ENCODE measurements at regions not wholly inside any gene's neighbourhood (a gene's known extent, or its start where the extent isn't known, plus 50 kb on each side); places are given as distances from the start of the nearest gene placed in this dataset.

DNA sequence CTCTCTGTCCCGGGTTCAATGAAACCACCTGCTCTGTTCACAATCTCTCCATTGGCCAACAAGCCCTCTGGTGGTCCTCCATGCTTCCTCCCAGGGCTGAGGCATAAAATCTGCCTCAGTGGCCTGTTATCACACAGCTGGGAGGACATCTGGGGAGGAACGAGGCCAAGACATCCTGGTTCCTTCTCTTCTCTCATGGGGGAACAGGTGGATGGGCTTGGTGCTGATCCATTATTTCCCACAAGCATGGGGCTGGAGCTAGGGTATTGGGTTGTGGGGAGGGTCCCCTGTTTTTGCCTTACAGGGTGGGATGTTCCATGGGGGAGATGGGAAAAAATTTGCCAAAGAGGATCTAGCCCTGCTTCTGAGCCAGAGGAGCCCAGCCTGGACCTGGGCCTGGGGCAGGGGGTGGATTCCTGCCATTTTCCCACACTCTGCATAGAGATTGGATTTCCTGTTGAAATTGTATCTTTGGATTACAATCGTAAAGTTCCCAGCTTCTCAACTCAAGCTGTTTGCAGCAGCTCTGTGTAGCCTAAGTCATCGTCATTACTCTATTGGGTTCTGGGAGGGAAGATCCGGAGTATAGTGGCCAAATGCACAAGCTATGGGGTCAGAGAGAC is 124.7 kb downstream of the NAV1 start:
- POLR2A ChIA-PET (ENCODE audit: partially characterized antibody), result interaction anchor here (1.0 to 1.1 kb wide), 3 partner anchors 10 to 13 kb away, joined by 3 to 4 read pairs (median 4); no protein-coding TSS in a partner anchor
- H3K79me2 ChIP-seq (ENCODE audit: control insufficient read depth in 1 of 2, insufficient read depth in 2 of 2, low read length in 2 of 2), result peaks cover 0 to 10% of the 10 kb centered on the region in 2 experiments; a peak in 2 of 4 replicates

More for the DNA sequence above, 124.7 kb downstream of the NAV1 start:
- H3K27ac ChIP-seq (ENCODE audit: low read depth, low read length), result no peak overlapping the region
- H3K9ac ChIP-seq (replicated peaks in 1 of 4; ENCODE audit: extremely low read depth in 1 of 4, low read depth in 3 of 4, low read length in 3 of 4), result no peak overlapping the region
- no peak overlapping the region for H3K56ac ChIP-seq (replicated peaks; ENCODE audit: insufficient read length, low read depth, low read length)
- peaks cover 5% of the 10 kb centered on the region; the same call in 1 of the 2 replicates for H3K79me1 ChIP-seq (ENCODE audit: low read depth, low read length)
- TF ChIP-seq NANOG (IDR thresholded peaks at IDR 0.05; ENCODE audit: insufficient read depth, low read depth, low read length, poor library complexity, severe bottlenecking), result no peak
- TF ChIP-seq TAF7 (optimal IDR thresholded peaks at IDR 0.05; ENCODE audit: borderline replicate concordance, low read depth, low read length), result no peak
- TF ChIP-seq ZNF274 (IDR thresholded peaks at IDR 0.05; ENCODE audit: borderline replicate concordance, extremely low read depth, low read length), result no peak
- no peak for TF ChIP-seq SIX5 (IDR thresholded peaks at IDR 0.05; ENCODE audit: low read depth, low read length)
- TF ChIP-seq YY1 (IDR thresholded peaks at IDR 0.05; ENCODE audit: low read depth, low read length), result no peak
- TF ChIP-seq HDAC6 (IDR thresholded peaks at IDR 0.05; ENCODE audit: low read depth, low read length), result no peak
- no peak for TF ChIP-seq BCL11A (IDR thresholded peaks at IDR 0.05; ENCODE audit: low read depth in 2 of 2, low read length in 2 of 2)
- H2BK20ac ChIP-seq (ENCODE audit: low read length), result no peak overlapping the region
- H3K18ac ChIP-seq (ENCODE audit: extremely low read depth, low read length), result no peak overlapping the region; the same call in 1 of the 2 replicates
- no peak overlapping the region for H4K8ac ChIP-seq (ENCODE audit: extremely low read depth, insufficient read depth, low read length)
- no peak overlapping the region for H3K14ac ChIP-seq (ENCODE audit: insufficient read length)
- H3K36me3 ChIP-seq (ENCODE audit: control insufficient read depth in 2 of 4, insufficient read depth in 4 of 4, low read length in 3 of 4), result no peaks in the 10 kb centered on the region
- no peak overlapping the region for H2BK120ac ChIP-seq (replicated peaks; ENCODE audit: low read depth, low read length)
- H3K9me3 ChIP-seq (ENCODE audit: insufficient read depth in 2 of 2, low read depth in 1 of 2, low read length in 1 of 2), result no peaks in the 10 kb centered on the region
- H2BK12ac ChIP-seq (ENCODE audit: low read depth, low read length), result no peak overlapping the region
- no peak overlapping the region for H4K5ac ChIP-seq (ENCODE audit: insufficient read length, low read depth, low read length)
- H4K20me1 ChIP-seq (replicated peaks in 1 of 2; ENCODE audit: control insufficient read depth in 1 of 2, insufficient read depth in 2 of 2, low read length in 2 of 2), result peaks cover 0 to 1% of the 10 kb centered on the region in 2 experiments
- WGBS, 2 experiments (ENCODE audit: extremely low coverage in 1 of 2, insufficient coverage in 1 of 2, insufficient read length in 1 of 2, insufficient replicate concordance in 2 of 2, low coverage in 1 of 2, low lambda C conversion rate in 2 of 2, missing lambda C conversion rate in 1 of 2), result 90% methylated on average over 5 of the region's 5 CpGs; no CpG with 5 or more reads in 1 of the 2 experiments
- no peak overlapping the region for H3K4me2 ChIP-seq (ENCODE audit: insufficient read depth in 1 of 2, low read depth in 2 of 2, low read length in 2 of 2)
- FAIRE-seq, result no peak
- H3K4me1 ChIP-seq (replicated peaks in 1 of 4; ENCODE audit: control insufficient read depth in 3 of 4, insufficient read depth in 4 of 4, low read length in 3 of 4), result no peaks in the 10 kb centered on the region; a peak in 1 of 7 replicates
- H3K23me2 ChIP-seq (ENCODE audit: low read depth, low read length), result no peaks in the 10 kb centered on the region
- no peak overlapping the region for H3K23ac ChIP-seq (ENCODE audit: insufficient read length)
- no peak overlapping the region for H4K91ac ChIP-seq (replicated peaks; ENCODE audit: insufficient read length, low read length)
- no peak for DNase-seq (ENCODE audit: low read depth in 1 of 2, low spot score in 2 of 2)
- no peaks in the 10 kb centered on the region for H3K27me3 ChIP-seq (replicated peaks in 1 of 4; ENCODE audit: control insufficient read depth in 3 of 4, extremely low read depth in 1 of 4, insufficient read depth in 3 of 4, low read length in 3 of 4)
- H3K4me3 ChIP-seq (ENCODE audit: extremely low read depth in 1 of 4, insufficient read depth in 2 of 4, low read depth in 3 of 4, low read length in 4 of 4), result no peak overlapping the region
- H2BK15ac ChIP-seq (ENCODE audit: low read length), result no peak overlapping the region
- no peak overlapping the region for H2BK5ac ChIP-seq (ENCODE audit: low read depth, low read length)
- H3K4ac ChIP-seq (replicated peaks; ENCODE audit: insufficient read length, low read depth, low read length), result no peak overlapping the region
- H2AFZ ChIP-seq (ENCODE audit: low read length), result no peak overlapping the region
- CTCF ChIA-PET (ENCODE audit: partially characterized antibody), result interaction anchor here (0.7 to 2.3 kb wide), 7 partner anchors 8 to 127 kb away, joined by 3 to 18 read pairs (median 4); no protein-coding TSS in a partner anchor
- no peak overlapping the region for H2AK5ac ChIP-seq (ENCODE audit: low read depth, low read length)

Data from H1 (cell line).